Spleen (tissue), 3 donors: ENCODE measurements at regions not wholly inside any gene's neighbourhood (a gene's known extent, or its start where the extent isn't known, plus 50 kb on each side); places are given as distances from the start of the nearest gene placed in this dataset.

Source experiments
- POLR2A ChIP-seq, 3 donors: fragments of 450-650 bp; IDR thresholded peaks; one replicate each; pipeline ENCODE4 v1.5.1; 2017; ENCODE audit warnings: antibody characterized with exemption in 3 of 3, mild to moderate bottlenecking in 1 of 3
- POLR2AphosphoS5 ChIP-seq, 3 donors: sonication (generic); formaldehyde crosslinking; IDR thresholded peaks; one replicate each; pipeline ENCODE4 v1.5.1; 2017; ENCODE audit warnings: antibody characterized with exemption in 3 of 3

- no peak for TF ChIP-seq POLR2A (IDR thresholded peaks at IDR 0.05)
- no peak for TF ChIP-seq POLR2AphosphoS5 (IDR thresholded peaks at IDR 0.05)
Observed at GRCh38 chr5:4540375-4541173, 599.6 kb upstream of the ADAMTS16 start.
